HUDEP-2 (cell line): ENCODE measurements at regions not wholly inside any gene's neighbourhood (a gene's known extent, or its start where the extent isn't known, plus 50 kb on each side); places are given as distances from the start of the nearest gene placed in this dataset.
A peak's percentile ranks its signal among the peaks of the same experiment; 100 is the strongest.

ENCODE experiments used
- DNase-seq, 76 experiments: peaks; one replicate each; lab custom pipeline; 2025; ENCODE audit not compliant: unreplicated experiment in 76 of 76; lab: John Stamatoyannopoulos, UW

GRCh38 chr5:133806847-133807246, 161.6 kb downstream of the C5orf15 start:
- DNase-seq, result no peak

DNA sequence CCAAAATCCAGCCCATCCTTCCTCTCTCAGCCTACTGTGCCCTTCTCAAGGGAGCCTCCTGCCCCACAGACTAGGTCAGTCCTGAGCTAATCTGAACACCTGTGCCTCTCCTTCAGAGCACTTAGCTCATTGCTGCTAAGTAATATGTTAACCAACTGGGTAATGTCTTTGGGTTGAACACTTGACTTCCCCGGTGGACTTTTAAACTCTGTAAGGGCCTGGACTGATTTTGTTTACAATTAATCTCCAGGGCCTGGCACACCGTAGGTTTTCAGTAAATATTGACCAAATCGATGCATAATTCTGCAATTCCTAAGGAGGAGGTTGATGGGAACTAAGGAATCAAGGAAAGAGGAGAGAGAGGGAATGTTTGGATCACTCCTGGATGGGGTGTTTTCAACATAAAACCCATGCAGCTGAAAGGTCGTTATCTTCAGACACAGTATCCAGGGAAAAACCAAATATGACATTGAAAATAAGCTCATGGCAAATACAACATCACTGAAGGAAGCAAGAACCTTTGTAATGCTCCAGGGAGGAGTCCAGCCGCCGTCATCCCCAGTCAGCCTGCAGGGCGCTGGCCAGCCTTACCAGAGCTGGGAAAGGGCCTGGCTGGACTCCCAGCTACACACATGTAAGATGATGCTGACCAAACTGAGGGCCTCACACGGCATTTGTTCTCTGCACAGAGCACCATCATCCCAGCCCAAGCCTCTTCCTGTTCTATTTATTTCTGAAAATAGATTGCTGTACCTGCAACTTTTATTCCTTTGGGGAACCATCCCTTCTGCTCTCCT, 166.3 kb downstream of the C5orf15 start:
- no peak for DNase-seq

GRCh38 chr5:133801431-133801830, 167.0 kb downstream of the C5orf15 start:
- no peak for DNase-seq

- no peak for DNase-seq
Observed at GRCh38 chr5:133799571-133800237, 168.7 kb downstream of the C5orf15 start.

GRCh38 chr5:133797167-133797566, 171.3 kb downstream of the C5orf15 start:
- DNase-seq, result no peak

DNA sequence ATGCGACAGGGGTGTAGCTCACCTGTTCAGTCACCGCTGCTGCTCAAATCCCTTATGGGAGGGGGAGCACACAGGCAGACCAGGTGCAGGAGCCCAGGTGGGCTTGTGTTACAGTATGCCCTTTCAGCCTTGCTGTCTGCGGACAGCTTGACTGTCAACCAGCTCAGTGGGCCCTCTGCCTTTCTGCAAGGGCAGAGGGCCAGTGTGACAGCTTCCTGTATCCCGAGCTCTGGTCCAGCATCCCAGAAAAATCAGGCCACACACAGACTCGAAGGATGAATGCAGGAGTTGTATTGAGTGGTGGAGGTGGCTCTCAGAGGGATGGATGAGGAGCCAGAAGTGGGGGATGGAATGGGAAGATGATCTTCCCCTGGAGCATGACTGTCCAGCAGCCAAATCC, 172.2 kb downstream of the C5orf15 start:
- no peak for DNase-seq

GRCh38 chr5:133794771-133795415, 173.5 kb downstream of the C5orf15 start:
- DNase-seq, result no peak

DNA sequence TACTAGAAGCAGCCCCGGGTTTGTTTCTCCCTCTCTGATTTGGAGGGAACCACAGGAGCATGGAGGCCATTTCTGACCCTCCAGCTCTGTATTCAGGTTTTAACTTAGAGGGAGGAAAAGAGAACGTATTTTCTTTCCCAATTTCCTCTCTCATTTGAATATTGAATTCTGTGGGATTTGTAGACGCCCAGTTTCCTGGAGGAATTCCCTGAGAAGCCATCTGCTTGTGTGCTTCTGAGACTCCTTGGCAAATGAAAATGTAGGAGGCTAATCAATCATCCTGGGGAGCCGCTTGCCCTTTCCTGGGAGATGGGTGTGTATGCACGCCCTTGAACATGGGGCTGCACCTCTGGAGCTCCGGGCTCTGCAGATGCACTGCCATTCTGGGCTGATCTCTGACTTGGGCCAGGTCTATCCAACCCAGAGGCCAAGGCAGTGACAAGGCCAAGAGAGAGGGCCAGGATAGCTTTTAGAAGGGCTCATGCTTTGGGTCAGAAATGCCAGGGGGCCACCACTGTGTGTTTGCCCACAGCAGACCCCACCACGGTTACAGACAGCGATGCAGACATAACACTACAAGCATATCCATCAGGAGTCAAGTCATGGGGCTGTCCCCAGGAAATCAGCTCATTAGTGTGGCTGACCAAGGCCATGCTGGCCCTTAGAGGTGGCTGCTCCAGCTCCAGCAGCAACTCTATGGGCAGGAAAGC, 174.5 kb downstream of the C5orf15 start:
- DNase-seq, result no peak

DNA sequence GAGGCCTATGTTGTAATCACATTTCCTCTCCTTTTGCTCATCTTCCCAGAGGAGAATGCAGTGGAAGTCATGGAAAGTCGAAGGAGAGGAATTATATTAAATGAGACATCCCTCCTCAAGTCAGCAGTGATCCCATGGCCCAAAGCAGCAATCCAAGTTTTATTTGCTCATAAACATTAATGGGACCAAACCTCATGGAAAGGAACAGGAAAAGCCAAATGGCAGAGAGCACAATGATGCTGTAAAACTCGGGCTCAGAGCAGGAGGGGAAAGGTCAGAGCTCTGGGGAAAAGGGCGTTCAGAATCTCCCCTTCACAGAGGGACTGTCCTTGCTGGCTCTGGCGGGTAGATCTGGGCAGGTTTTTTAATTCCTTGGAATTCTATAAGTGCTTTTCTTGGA, 175.8 kb downstream of the C5orf15 start:
- no peak for DNase-seq

GRCh38 chr5:133792024-133792423, 176.4 kb downstream of the C5orf15 start:
- no peak for DNase-seq

- DNase-seq, result no peak
Observed at GRCh38 chr5:133790898-133791297, 177.5 kb downstream of the C5orf15 start.

GRCh38 chr5:133789428-133789827, 177.1 kb upstream of the FSTL4 start:
- DNase-seq, result no peak

GRCh38 chr5:133788121-133788520, 175.8 kb upstream of the FSTL4 start:
- no peak for DNase-seq

GRCh38 chr5:133786420-133786819, 174.1 kb upstream of the FSTL4 start:
- DNase-seq, result no peak

DNA sequence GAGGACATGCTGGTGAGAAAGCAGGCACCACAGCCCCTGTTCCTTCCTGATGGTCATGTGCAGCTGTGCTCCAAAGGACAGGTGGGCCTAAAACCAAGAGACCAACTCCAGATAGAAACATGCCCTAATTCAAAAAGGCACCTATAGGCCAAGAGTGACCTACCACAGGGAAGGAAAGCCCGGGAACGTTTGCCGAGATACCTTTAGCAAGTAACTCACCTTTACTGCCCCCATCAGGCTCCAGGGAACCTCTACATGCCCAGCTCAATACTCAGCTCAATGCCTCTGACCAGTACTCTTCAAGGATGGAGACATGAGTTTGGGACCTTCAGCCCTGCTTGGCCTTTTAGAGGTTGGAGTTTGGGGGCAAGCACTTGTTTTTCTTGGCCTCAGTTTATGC, 172.8 kb upstream of the FSTL4 start:
- peak in 1 of 76 experiments; percentile 2 for DNase-seq

DNA sequence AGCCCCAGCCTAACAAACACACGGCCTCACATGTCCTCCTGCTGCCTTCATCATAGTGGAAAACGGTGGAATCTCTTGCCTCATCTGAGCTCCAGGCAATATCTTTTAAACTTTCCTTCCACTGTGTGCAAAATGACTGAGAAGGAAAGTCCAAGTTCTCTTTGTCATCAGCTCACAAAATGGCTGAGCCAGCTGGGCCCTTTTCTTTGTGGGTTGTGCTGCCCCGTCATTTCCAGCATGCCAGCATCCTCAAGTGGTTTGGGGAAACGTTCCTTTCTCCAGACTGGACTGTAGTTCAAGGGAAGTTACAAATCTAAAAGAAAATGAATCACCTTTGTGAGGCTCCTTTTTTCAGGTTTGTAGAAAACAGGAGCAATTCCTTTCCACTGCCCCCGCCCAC, 171.1 kb upstream of the FSTL4 start:
- DNase-seq, result no peak

DNA sequence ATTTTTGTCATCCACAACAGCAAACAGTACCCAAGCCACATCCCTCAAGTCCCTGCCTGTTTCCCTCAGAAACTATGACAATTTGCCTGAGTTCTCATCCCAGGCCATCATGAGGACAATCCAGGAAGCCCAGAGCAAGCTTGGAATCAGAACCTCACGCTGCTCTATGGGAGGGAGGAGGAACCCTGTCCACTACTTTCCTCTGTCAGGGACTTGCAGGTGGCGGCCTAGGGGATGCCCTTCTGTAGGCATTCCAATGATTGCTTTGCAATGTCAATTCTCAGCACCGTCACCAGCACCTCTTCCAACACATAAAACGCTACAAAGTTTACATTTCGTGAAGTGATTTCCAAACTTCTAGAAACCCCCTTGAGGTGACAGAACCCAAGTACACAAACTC, 170.4 kb upstream of the FSTL4 start:
- no peak for DNase-seq

- no peak for DNase-seq
Observed at GRCh38 chr5:133781436-133782225, 169.3 kb upstream of the FSTL4 start.

- no peak for DNase-seq
Observed at GRCh38 chr5:133780619-133781280, 168.4 kb upstream of the FSTL4 start.
